H9 (cell line): ENCODE measurements at regions not wholly inside any gene's neighbourhood (a gene's known extent, or its start where the extent isn't known, plus 50 kb on each side); places are given as distances from the start of the nearest gene placed in this dataset.

Source experiments
- DNase-seq: peaks from one replicate; pipeline ENCODE4 v3.0.0-alpha.2; 2017
- H2AFZ ChIP-seq: one replicate; pipeline ENCODE4 v1.6.1; 2013; ENCODE audit warnings: mild to moderate bottlenecking, low read length, control low read depth, moderate library complexity
- H2AK5ac ChIP-seq: 2 replicates; pipeline ENCODE4 v1.6.1; 2013; ENCODE audit warnings: low read length, control low read depth, mixed read lengths; ENCODE audit not compliant: insufficient read length
- H2BK120ac ChIP-seq: one replicate; pipeline ENCODE4 v1.6.1; 2013; ENCODE audit warnings: low read depth, mild to moderate bottlenecking, low read length, control low read depth, inconsistent platforms; ENCODE audit not compliant: poor library complexity, severe bottlenecking
- H2BK12ac ChIP-seq: 2 replicates; pipeline ENCODE4 v1.6.1; 2013; ENCODE audit warnings: low read length, control low read depth, mixed read lengths, low read depth; ENCODE audit not compliant: insufficient read length
- H2BK15ac ChIP-seq: 2 replicates; pipeline ENCODE4 v1.6.1; 2013; ENCODE audit warnings: low read depth, low read length, control low read depth
- H2BK20ac ChIP-seq: one replicate; pipeline ENCODE4 v1.6.1; 2013; ENCODE audit warnings: low read depth, mild to moderate bottlenecking, low read length, control low read depth, inconsistent platforms; ENCODE audit not compliant: poor library complexity, severe bottlenecking
- H2BK5ac ChIP-seq: 2 replicates; pipeline ENCODE4 v1.6.1; 2013; ENCODE audit warnings: low read length, control low read depth, mixed read lengths; ENCODE audit not compliant: insufficient read length
- H3K14ac ChIP-seq: 2 replicates; pipeline ENCODE4 v1.6.1; 2013; ENCODE audit warnings: low read length, control low read depth; ENCODE audit not compliant: insufficient read depth
- H3K18ac ChIP-seq: 2 replicates; pipeline ENCODE4 v1.6.1; 2013; ENCODE audit warnings: low read depth, mild to moderate bottlenecking, mixed read lengths, low read length, control low read depth; ENCODE audit not compliant: insufficient read length
- H3K23ac ChIP-seq: 2 replicates; pipeline ENCODE4 v1.6.1; 2013; ENCODE audit warnings: low read length, control low read depth, mixed read lengths, low read depth; ENCODE audit not compliant: insufficient read length
- H3K23me2 ChIP-seq: 2 replicates; pipeline ENCODE4 v1.6.1; 2013; ENCODE audit warnings: low read depth, mild to moderate bottlenecking, mixed read lengths, low read length, control low read depth; ENCODE audit not compliant: insufficient read length, poor library complexity, severe bottlenecking
- H3K27ac ChIP-seq: 2 replicates; pipeline ENCODE4 v1.5.1; 2013; ENCODE audit warnings: low read length, control low read depth, mixed read lengths, low read depth; ENCODE audit not compliant: insufficient read length
- H3K27me3 ChIP-seq: 2 replicates; pipeline ENCODE4 v1.6.1; 2013; ENCODE audit warnings: low read length, control low read depth, inconsistent platforms; ENCODE audit not compliant: insufficient read depth
- H3K4ac ChIP-seq: 2 replicates; pipeline ENCODE4 v1.6.1; 2013; ENCODE audit warnings: low read depth, mild to moderate bottlenecking, control low read depth, inconsistent platforms, low read length, moderate library complexity
- H3K4me1 ChIP-seq: 2 replicates; pipeline ENCODE4 v1.6.1; 2013; ENCODE audit warnings: low read length, control low read depth, inconsistent platforms; ENCODE audit not compliant: insufficient read depth
- H3K4me2 ChIP-seq: 2 replicates; pipeline ENCODE4 v1.6.1; 2013; ENCODE audit warnings: low read length, control low read depth, mixed read lengths; ENCODE audit not compliant: insufficient read length, insufficient read depth
- H3K56ac ChIP-seq: 2 replicates; pipeline ENCODE4 v1.6.1; 2013; ENCODE audit warnings: low read depth, mild to moderate bottlenecking, mixed read lengths, low read length, control low read depth; ENCODE audit not compliant: insufficient read length
- H3K79me1 ChIP-seq: 2 replicates; pipeline ENCODE4 v1.6.1; 2013; ENCODE audit warnings: low read depth, mild to moderate bottlenecking, moderate library complexity, low read length, control low read depth, inconsistent platforms; ENCODE audit not compliant: insufficient read depth, poor library complexity, severe bottlenecking
- H3K79me2 ChIP-seq: 2 replicates; pipeline ENCODE4 v1.6.1; 2013; ENCODE audit warnings: low read length, control low read depth, inconsistent platforms; ENCODE audit not compliant: insufficient read depth
- H3K9ac ChIP-seq: 2 replicates; pipeline ENCODE4 v1.6.1; 2013; ENCODE audit warnings: low read length, control low read depth, mixed read lengths; ENCODE audit not compliant: insufficient read length; ENCODE audit errors: extremely low read depth
- H3K9me3 ChIP-seq: one replicate; pipeline ENCODE4 v1.6.1; 2013; ENCODE audit warnings: low read depth, low read length, inconsistent platforms; ENCODE audit not compliant: control insufficient read depth
- H3T11ph ChIP-seq: one replicate; pipeline ENCODE4 v1.6.1; 2013; ENCODE audit warnings: mild to moderate bottlenecking, low read length, control low read depth, inconsistent platforms
- H4K20me1 ChIP-seq: one replicate; pipeline ENCODE4 v1.6.1; 2013; ENCODE audit not compliant: control insufficient read depth, insufficient read length, insufficient read depth
- H4K5ac ChIP-seq: 2 replicates; pipeline ENCODE4 v1.6.1; 2013; ENCODE audit warnings: low read depth, mild to moderate bottlenecking, mixed read lengths, low read length, control low read depth; ENCODE audit not compliant: insufficient read length
- H4K8ac ChIP-seq: replicated peaks from 2 replicates; pipeline ENCODE4 v1.6.1; 2013; ENCODE audit warnings: low read length, control low read depth, mixed read lengths, low read depth; ENCODE audit not compliant: insufficient read length
- H4K91ac ChIP-seq: 2 replicates; pipeline ENCODE4 v1.6.1; 2013; ENCODE audit warnings: low read depth, mild to moderate bottlenecking, moderate library complexity, mixed read lengths, low read length, control low read depth; ENCODE audit not compliant: insufficient read length
- H3K27ac Mint-ChIP-seq, 3 experiments: 2 replicates in 2 of 3; 3 replicates in 1 of 3; pipeline ENCODE4 v1.8.0; 2020 to 2021; ENCODE audit warnings: mixed read lengths in 3 of 3, mild to moderate bottlenecking in 1 of 3, moderate library complexity in 1 of 3
- H3K27me3 Mint-ChIP-seq: 2 replicates; pipeline ENCODE4 v1.8.0; 2021; ENCODE audit warnings: low read depth, mild to moderate bottlenecking, moderate library complexity, mixed read lengths
- H3K36me3 Mint-ChIP-seq, 3 experiments: 2 replicates in 2 of 3; 3 replicates in 1 of 3; pipeline ENCODE4 v1.8.0; 2020 to 2021; ENCODE audit warnings: low read depth in 3 of 3, mixed read lengths in 3 of 3; ENCODE audit not compliant: insufficient read depth in 1 of 3
- H3K4me1 Mint-ChIP-seq, 2 experiments: 2 replicates each; pipeline ENCODE4 v1.8.0; 2020; ENCODE audit warnings: mixed read lengths in 2 of 2
- H3K4me3 Mint-ChIP-seq, 2 experiments: 2 replicates in 1 of 2; 3 replicates in 1 of 2; pipeline ENCODE4 v1.8.0; 2020 to 2021; ENCODE audit warnings: mild to moderate bottlenecking in 2 of 2, mixed read lengths in 2 of 2, moderate library complexity in 1 of 2
- H3K9me3 Mint-ChIP-seq, 2 experiments: 2 replicates in 1 of 2; 3 replicates in 1 of 2; pipeline ENCODE4 v1.8.0; 2020; ENCODE audit warnings: mild to moderate bottlenecking in 2 of 2, mixed read lengths in 2 of 2, moderate library complexity in 1 of 2
- WGBS: extraction: QIAGEN DNeasy Blood & Tissue Kit; methylation state at CpG from one replicate; pipeline ENCODE4 v1.1.7; 2013; ENCODE audit warnings: missing lambda C conversion rate, low lambda C conversion rate, mixed read lengths; ENCODE audit not compliant: insufficient read length; ENCODE audit errors: extremely low coverage; 5-methylcytosine and 5-hydroxymethylcytosine counted together
- TF ChIP-seq, protein P1 (sequence below): fragments of 200-600 bp; sonication (generic); conservative IDR thresholded peaks from 3 replicates; pipeline ENCODE4 v1.8.0; 2021; ENCODE audit warnings: antibody characterized with exemption, mild to moderate bottlenecking

DNA sequence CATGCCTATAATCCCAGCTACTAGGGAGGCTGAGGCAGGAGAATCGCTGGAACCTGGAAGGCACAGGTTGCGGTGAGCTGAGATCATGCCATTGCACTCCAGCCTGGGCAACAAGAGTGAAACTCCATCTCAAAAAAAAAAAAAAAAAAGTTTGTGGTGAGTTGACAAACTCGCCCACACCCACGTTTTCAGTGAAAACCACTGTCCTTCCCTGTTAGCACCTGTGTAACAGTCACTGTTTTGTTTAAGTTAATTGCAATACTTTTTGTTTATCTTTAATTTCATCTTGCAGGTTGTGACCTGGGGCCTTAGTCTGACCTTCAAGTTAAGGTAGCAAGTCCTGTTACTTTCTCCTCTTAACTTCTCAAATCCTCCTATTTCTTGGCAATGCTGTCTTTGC, 65.5 kb upstream of the SKOR2 start:
- Histone ChIP-seq H3T11ph (no peak overlapping the region), H4K5ac (no peak overlapping the region), H3K23ac (no peak overlapping the region), H2BK12ac (no peak overlapping the region), H2AK5ac (no peak overlapping the region), H3K27ac (no peak overlapping the region), H3K18ac (no peak overlapping the region), H3K4ac (no peak overlapping the region), H4K8ac (no peak overlapping the region), H3K27me3 (no peaks in the 10 kb centered on the region), H3K9ac (no peak overlapping the region), H2BK120ac (no peak overlapping the region), H2BK5ac (no peak overlapping the region), H3K4me1 (no peaks in the 10 kb centered on the region), H2BK15ac (no peak overlapping the region), H3K23me2 (no peaks in the 10 kb centered on the region), H4K91ac (no peak overlapping the region), H2BK20ac (no peak overlapping the region), H3K14ac (no peak overlapping the region), H3K79me1 (no peaks in the 10 kb centered on the region), H4K20me1 (no peaks in the 10 kb centered on the region), H2AFZ (no peak overlapping the region), H3K9me3 (no peaks in the 10 kb centered on the region), H3K79me2 (no peaks in the 10 kb centered on the region), H3K56ac (no peak overlapping the region), H3K4me2 (no peak overlapping the region)
- no peak for DNase-seq
- no CpG with 5 or more reads among the region's 4 CpGs for WGBS
- Mint-ChIP-seq H3K9me3 (no peaks in the 10 kb centered on the region), H3K4me3 (no peak overlapping the region), H3K27me3 (peaks cover 17% of the 10 kb centered on the region), H3K36me3 (no peaks in the 10 kb centered on the region; a peak in 1 of 7 replicates), H3K4me1 (no peaks in the 10 kb centered on the region), H3K27ac (no peak overlapping the region)
- TF ChIP-seq, protein P1, sequence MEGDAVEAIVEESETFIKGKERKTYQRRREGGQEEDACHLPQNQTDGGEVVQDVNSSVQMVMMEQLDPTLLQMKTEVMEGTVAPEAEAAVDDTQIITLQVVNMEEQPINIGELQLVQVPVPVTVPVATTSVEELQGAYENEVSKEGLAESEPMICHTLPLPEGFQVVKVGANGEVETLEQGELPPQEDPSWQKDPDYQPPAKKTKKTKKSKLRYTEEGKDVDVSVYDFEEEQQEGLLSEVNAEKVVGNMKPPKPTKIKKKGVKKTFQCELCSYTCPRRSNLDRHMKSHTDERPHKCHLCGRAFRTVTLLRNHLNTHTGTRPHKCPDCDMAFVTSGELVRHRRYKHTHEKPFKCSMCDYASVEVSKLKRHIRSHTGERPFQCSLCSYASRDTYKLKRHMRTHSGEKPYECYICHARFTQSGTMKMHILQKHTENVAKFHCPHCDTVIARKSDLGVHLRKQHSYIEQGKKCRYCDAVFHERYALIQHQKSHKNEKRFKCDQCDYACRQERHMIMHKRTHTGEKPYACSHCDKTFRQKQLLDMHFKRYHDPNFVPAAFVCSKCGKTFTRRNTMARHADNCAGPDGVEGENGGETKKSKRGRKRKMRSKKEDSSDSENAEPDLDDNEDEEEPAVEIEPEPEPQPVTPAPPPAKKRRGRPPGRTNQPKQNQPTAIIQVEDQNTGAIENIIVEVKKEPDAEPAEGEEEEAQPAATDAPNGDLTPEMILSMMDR, result no peak
